ENCODE measurements at regions not wholly inside any gene's neighbourhood (a gene's known extent, or its start where the extent isn't known, plus 50 kb on each side); places are given as distances from the start of the nearest gene placed in this dataset.

DNA sequence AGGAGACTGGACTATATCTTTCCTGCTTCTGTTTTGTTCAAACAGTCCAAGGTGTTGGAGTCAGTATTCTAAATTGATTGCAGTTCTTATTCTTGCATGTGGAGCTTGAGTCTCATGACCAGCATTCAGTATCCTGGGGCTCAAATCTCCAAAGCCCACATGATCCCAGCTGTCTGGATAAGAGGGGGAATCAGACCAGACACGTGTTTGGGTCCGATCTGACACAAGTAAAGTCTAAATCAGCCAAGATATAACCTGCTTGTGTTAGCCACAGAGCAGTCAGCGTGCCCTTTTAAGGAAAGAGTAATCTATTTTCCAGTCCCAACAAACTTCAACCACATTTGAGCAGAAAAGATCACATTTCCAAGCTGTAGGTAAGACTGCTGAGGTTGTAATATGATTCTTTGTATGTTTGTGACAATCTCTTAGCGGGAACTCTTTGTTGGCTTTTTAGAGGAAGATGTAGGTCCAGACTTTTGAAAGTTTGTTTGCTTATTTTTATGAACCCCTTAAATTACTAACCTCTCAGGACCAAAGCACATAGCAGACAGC lies 334.6 kb downstream of the SLC4A3 start:
- TF ChIP-seq, protein P1, sequence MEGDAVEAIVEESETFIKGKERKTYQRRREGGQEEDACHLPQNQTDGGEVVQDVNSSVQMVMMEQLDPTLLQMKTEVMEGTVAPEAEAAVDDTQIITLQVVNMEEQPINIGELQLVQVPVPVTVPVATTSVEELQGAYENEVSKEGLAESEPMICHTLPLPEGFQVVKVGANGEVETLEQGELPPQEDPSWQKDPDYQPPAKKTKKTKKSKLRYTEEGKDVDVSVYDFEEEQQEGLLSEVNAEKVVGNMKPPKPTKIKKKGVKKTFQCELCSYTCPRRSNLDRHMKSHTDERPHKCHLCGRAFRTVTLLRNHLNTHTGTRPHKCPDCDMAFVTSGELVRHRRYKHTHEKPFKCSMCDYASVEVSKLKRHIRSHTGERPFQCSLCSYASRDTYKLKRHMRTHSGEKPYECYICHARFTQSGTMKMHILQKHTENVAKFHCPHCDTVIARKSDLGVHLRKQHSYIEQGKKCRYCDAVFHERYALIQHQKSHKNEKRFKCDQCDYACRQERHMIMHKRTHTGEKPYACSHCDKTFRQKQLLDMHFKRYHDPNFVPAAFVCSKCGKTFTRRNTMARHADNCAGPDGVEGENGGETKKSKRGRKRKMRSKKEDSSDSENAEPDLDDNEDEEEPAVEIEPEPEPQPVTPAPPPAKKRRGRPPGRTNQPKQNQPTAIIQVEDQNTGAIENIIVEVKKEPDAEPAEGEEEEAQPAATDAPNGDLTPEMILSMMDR (IDR thresholded peaks at IDR 0.05) = no peak
- TF ChIP-seq POLR2A (IDR thresholded peaks at IDR 0.05) = no peak

Measured in body of pancreas (tissue), 4 donors.